Colonic mucosa (tissue), 4 donors: ENCODE measurements at regions not wholly inside any gene's neighbourhood (a gene's known extent, or its start where the extent isn't known, plus 50 kb on each side); places are given as distances from the start of the nearest gene placed in this dataset.

ENCODE experiments used
- DNase-seq: peaks from one replicate; pipeline ENCODE4 v3.0.0-alpha.2; 2020
- H3K27ac ChIP-seq: fragments of 200-600 bp; one replicate; pipeline ENCODE4 v1.8.0; 2021
- H3K27me3 ChIP-seq: fragments of 200-600 bp; one replicate; pipeline ENCODE4 v1.8.0; 2021
- H3K36me3 ChIP-seq: fragments of 200-600 bp; one replicate; pipeline ENCODE4 v1.8.0; 2021
- H3K4me1 ChIP-seq: fragments of 200-600 bp; one replicate; pipeline ENCODE4 v1.8.0; 2021; ENCODE audit warnings: mild to moderate bottlenecking
- H3K4me3 ChIP-seq: fragments of 200-600 bp; one replicate; pipeline ENCODE4 v1.8.0; 2021
- H3K9ac ChIP-seq, 2 donors: one replicate each; pipeline ENCODE4 v1.7.0; 2013; ENCODE audit warnings: control low read depth in 2 of 2, low read depth in 2 of 2, low read length in 2 of 2
- H3K9me3 ChIP-seq: fragments of 200-600 bp; one replicate; pipeline ENCODE4 v1.8.0; 2021
- intact Hi-C: fragments of 100-400 bp; cut with DNase I; formaldehyde crosslinking; loops from one replicate; pipeline ENCODE4 v1.14.1; 2022
- TF ChIP-seq, protein P1 (sequence below): fragments of 200-600 bp; IDR thresholded peaks from one replicate; pipeline ENCODE4 v1.8.0; 2022; ENCODE audit warnings: antibody characterized with exemption, mild to moderate bottlenecking
- donor health status: healthy.
- donor health status: DM: no; HTN: no; CAD: no.
- donor health status: DM: no; HTN: no; CAD: no.

DNA sequence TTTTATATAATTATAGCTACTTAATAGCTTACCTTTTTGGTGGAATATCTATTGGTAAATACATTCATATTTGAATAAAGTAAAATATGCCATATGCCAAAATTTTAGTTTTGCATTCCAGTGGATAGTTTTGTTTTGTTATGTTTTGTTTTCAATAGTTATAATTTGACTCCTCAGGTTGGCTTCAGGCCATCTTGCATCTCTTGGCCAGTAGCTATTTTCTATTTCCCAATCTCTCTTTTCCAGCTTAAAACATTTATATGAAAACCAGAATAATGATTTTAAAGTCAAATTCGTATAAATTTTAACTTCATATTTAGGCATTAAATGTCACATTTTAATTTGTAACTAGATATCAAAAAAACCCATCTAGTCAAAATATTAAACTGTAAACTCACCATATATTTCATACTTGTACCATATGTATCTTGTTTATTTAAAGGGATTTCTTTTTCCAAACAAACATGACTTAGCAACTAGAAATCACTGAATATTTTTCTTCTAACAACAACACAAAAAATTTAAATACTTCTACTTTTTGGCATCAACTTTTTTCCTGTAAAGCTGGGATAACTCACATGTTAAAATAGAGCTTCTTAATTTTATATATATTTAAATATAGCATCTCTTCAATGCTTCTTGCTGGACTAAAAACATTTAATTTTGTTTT lies 1209.6 kb downstream of the PCDH7 start:
- intact Hi-C loops: no loop called here

GRCh38 chr4:31946456-31946855 lies 1226.3 kb downstream of the PCDH7 start:
- no peak overlapping the region for H3K4me3 ChIP-seq
- intact Hi-C loops: no loop called here
- no peak overlapping the region for H3K27ac ChIP-seq
- H3K27me3 ChIP-seq: no peaks in the 10 kb centered on the region
- DNase-seq: no peak
- H3K36me3 ChIP-seq: no peaks in the 10 kb centered on the region
- no peaks in the 10 kb centered on the region for H3K9me3 ChIP-seq
- H3K9ac ChIP-seq: no peak overlapping the region
- TF ChIP-seq, protein P1, sequence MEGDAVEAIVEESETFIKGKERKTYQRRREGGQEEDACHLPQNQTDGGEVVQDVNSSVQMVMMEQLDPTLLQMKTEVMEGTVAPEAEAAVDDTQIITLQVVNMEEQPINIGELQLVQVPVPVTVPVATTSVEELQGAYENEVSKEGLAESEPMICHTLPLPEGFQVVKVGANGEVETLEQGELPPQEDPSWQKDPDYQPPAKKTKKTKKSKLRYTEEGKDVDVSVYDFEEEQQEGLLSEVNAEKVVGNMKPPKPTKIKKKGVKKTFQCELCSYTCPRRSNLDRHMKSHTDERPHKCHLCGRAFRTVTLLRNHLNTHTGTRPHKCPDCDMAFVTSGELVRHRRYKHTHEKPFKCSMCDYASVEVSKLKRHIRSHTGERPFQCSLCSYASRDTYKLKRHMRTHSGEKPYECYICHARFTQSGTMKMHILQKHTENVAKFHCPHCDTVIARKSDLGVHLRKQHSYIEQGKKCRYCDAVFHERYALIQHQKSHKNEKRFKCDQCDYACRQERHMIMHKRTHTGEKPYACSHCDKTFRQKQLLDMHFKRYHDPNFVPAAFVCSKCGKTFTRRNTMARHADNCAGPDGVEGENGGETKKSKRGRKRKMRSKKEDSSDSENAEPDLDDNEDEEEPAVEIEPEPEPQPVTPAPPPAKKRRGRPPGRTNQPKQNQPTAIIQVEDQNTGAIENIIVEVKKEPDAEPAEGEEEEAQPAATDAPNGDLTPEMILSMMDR: no peak
- H3K4me1 ChIP-seq: no peaks in the 10 kb centered on the region

More for the DNA sequence above, 1209.6 kb downstream of the PCDH7 start:
- no peaks in the 10 kb centered on the region for H3K4me1 ChIP-seq
- H3K27me3 ChIP-seq: no peaks in the 10 kb centered on the region
- H3K27ac ChIP-seq: no peak overlapping the region
- no peak overlapping the region for H3K4me3 ChIP-seq
- H3K9me3 ChIP-seq: no peaks in the 10 kb centered on the region
- no peaks in the 10 kb centered on the region for H3K36me3 ChIP-seq
- DNase-seq: no peak
- TF ChIP-seq, protein P1: no peak
- H3K9ac ChIP-seq: no peak overlapping the region

GRCh38 chr4:31947101-31947500 lies 1226.9 kb downstream of the PCDH7 start:
- Histone ChIP-seq H3K36me3 (no peaks in the 10 kb centered on the region), H3K4me1 (no peaks in the 10 kb centered on the region), H3K4me3 (no peak overlapping the region), H3K9me3 (no peaks in the 10 kb centered on the region), H3K9ac (no peak overlapping the region), H3K27me3 (no peaks in the 10 kb centered on the region), H3K27ac (no peak overlapping the region)
- intact Hi-C loops: no loop called here
- no peak for DNase-seq
- TF ChIP-seq, protein P1: no peak

DNA sequence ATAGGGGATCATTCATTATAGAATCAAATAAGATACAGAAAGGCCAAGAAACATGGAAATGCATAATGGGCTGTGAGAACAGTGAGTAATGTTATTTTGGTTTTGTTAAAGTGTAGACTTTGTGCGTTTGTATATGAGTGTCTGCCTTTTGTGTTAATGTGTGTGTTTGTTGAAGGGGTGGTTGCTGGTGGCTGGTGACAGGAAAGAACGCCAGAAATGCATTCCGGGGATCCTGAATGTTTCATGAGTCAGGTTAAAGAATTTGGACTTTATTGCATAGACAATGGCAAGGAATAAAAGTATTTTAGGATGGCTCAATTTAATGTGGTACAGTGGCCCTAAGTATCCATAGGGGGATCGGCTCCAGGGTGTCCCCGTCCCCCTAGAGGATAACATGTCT lies 1228.9 kb downstream of the PCDH7 start:
- H3K27me3 ChIP-seq: no peaks in the 10 kb centered on the region
- TF ChIP-seq, protein P1: no peak
- no peak for DNase-seq
- no peaks in the 10 kb centered on the region for H3K4me1 ChIP-seq
- intact Hi-C loops: no loop called here
- H3K9ac ChIP-seq: no peak overlapping the region
- H3K36me3 ChIP-seq: no peaks in the 10 kb centered on the region
- H3K9me3 ChIP-seq: no peaks in the 10 kb centered on the region
- no peak overlapping the region for H3K27ac ChIP-seq
- no peak overlapping the region for H3K4me3 ChIP-seq

- TF ChIP-seq, protein P1: no peak
- Histone ChIP-seq H3K9me3 (no peaks in the 10 kb centered on the region), H3K27me3 (no peaks in the 10 kb centered on the region), H3K4me1 (no peaks in the 10 kb centered on the region), H3K9ac (no peak overlapping the region), H3K4me3 (no peak overlapping the region), H3K36me3 (no peaks in the 10 kb centered on the region), H3K27ac (no peak overlapping the region)
- intact Hi-C loops: no loop called here
- DNase-seq: no peak
These were observed 1235.2 kb downstream of the PCDH7 start for GRCh38 chr4:31955346-31955745.
